ENCODE measurements at regions not wholly inside any gene's neighbourhood (a gene's known extent, or its start where the extent isn't known, plus 50 kb on each side); places are given as distances from the start of the nearest gene placed in this dataset.

- TF ChIP-seq CTCF (IDR thresholded peaks at IDR 0.05) (no peak), ZFX (IDR thresholded peaks at IDR 0.05; ENCODE audit: borderline replicate concordance) (no peak)
Observed at GRCh38 chr5:167057665-167058064, 1233.8 kb upstream of the WWC1 start.
